ENCODE measurements at regions not wholly inside any gene's neighbourhood (a gene's known extent, or its start where the extent isn't known, plus 50 kb on each side); places are given as distances from the start of the nearest gene placed in this dataset.

DNA sequence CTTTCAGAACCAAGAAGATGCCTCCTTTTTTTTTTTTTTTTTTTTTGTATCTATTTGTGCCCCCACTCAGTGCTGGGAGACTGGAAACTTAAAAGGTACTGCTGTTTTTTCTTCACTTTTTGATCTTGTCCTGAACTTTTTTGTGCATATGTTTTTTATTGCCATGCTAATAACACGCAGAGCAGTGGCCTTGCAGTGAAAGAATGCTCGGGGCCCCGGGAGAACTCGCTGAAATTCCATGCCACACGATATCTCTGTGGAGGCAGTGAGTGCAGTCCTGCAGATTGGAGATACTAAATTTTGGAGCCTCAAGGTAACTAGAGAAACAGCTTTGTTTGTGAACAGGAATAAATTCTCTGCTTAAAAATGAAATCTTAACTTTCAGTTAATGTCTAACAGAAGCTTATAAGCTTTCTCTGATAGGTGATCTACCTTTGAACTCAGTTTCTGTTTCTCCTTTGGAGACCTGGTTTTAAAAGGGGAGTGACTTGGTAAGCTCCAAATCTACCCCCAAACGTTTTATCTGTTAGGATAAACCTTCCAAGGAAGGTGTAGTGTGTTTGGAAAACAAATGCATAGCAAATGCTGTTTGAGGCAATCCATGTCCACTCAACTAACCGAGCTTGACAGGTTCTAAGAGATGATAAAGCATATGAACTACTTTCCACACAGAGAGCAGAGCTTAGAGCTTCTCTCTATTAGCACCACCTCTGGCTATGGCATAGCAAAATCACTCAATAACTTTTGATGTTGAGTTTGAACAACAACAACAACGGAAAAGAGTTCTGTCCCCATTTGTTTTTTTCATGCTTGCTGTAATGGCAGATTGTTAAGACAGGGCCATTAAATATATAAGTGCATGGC, 113.7 kb upstream of the PLXNA2 start:
- TF ChIP-seq POLR2A (IDR thresholded peaks at IDR 0.05; ENCODE audit: low read depth, low read length) (no peak), TAF1 (IDR thresholded peaks at IDR 0.05; ENCODE audit: borderline replicate concordance, low read depth, low read length) (no peak)

Measured in GM12892 (cell line).